Peyer's patch (tissue), 4 donors: ENCODE measurements at regions not wholly inside any gene's neighbourhood (a gene's known extent, or its start where the extent isn't known, plus 50 kb on each side); places are given as distances from the start of the nearest gene placed in this dataset.
"Not testable (repeated sequence)": the region's sequence is repeated elsewhere in the genome, so short reads cannot be mapped to it uniquely, and the experiment has no call there.

ENCODE experiments used
- DNase-seq, 3 donors: peaks; one replicate each; pipeline ENCODE4 v3.0.0-alpha.2; 2017 to 2019
- H3K27ac ChIP-seq, 4 donors: fragments of 200-600 bp; sonication (generic); one replicate each; pipeline ENCODE4 v1.5.1; 2016 to 2019
- H3K27me3 ChIP-seq, 2 donors: fragments of 200-600 bp; sonication (generic); one replicate each; pipeline ENCODE4 v1.5.1; 2019
- H3K36me3 ChIP-seq, 3 donors: fragments of 200-600 bp; sonication (generic); one replicate each; pipeline ENCODE4 v1.5.1; 2016 to 2019
- H3K4me1 ChIP-seq, 4 donors: fragments of 200-600 bp; sonication (generic); one replicate each; pipeline ENCODE4 v1.5.1; 2016 to 2019
- H3K4me3 ChIP-seq, 4 donors: fragments of 200-600 bp; sonication (generic); 1 replicate in 3 of 4; 2 replicates in 1 of 4; pipeline ENCODE4 v1.5.1; 2016 to 2019; ENCODE audit warnings: mild to moderate bottlenecking in 1 of 4
- H3K9me3 ChIP-seq, 4 donors: fragments of 200-600 bp; sonication (generic); one replicate each; pipeline ENCODE4 v1.5.1; 2016 to 2019; ENCODE audit warnings: mild to moderate bottlenecking in 1 of 4
- POLR2A ChIP-seq, 2 donors: fragments of 450-650 bp; IDR thresholded peaks; one replicate each; pipeline ENCODE4 v1.5.1; 2017; ENCODE audit warnings: antibody characterized with exemption in 2 of 2, mild to moderate bottlenecking in 2 of 2, moderate library complexity in 2 of 2
- TF ChIP-seq, protein P1 (sequence below), 6 experiments: fragments of 450-650 bp in 4 of 6; fragments of 200-600 bp in 2 of 6; sonication (generic) in 1 of 6; IDR thresholded peaks; one replicate each; pipeline ENCODE4 v1.5.1; 2017 to 2019; ENCODE audit warnings: antibody characterized with exemption in 6 of 6, mild to moderate bottlenecking in 3 of 6, moderate library complexity in 1 of 6

DNA sequence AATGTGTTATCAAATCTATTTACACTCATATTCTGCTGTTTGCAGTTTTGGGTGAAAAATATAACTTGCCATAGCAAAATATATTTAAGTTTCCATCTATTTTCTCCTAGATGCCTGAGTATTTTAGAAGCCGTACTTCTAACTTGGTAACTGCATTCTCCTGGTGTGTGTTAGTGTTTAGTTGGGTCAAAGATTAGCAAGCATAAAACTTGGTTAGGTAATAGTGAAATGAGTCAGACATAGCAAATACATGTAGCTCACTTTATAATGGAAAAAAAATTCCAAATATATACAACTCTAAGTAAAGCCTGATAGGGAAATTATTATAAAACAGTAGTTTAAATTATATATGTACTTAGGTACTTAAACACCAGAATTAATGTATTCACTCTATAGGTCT, 640.7 kb upstream of the ST8SIA4 start:
- no peak overlapping the region for H3K4me3 ChIP-seq
- H3K36me3 ChIP-seq: no peaks in the 10 kb centered on the region
- TF ChIP-seq, protein P1, sequence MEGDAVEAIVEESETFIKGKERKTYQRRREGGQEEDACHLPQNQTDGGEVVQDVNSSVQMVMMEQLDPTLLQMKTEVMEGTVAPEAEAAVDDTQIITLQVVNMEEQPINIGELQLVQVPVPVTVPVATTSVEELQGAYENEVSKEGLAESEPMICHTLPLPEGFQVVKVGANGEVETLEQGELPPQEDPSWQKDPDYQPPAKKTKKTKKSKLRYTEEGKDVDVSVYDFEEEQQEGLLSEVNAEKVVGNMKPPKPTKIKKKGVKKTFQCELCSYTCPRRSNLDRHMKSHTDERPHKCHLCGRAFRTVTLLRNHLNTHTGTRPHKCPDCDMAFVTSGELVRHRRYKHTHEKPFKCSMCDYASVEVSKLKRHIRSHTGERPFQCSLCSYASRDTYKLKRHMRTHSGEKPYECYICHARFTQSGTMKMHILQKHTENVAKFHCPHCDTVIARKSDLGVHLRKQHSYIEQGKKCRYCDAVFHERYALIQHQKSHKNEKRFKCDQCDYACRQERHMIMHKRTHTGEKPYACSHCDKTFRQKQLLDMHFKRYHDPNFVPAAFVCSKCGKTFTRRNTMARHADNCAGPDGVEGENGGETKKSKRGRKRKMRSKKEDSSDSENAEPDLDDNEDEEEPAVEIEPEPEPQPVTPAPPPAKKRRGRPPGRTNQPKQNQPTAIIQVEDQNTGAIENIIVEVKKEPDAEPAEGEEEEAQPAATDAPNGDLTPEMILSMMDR (IDR thresholded peaks at IDR 0.05): no peak
- no peak for TF ChIP-seq POLR2A (IDR thresholded peaks at IDR 0.05)
- no peaks in the 10 kb centered on the region for H3K4me1 ChIP-seq
- no peaks in the 10 kb centered on the region for H3K9me3 ChIP-seq
- H3K27me3 ChIP-seq: no peaks in the 10 kb centered on the region
- H3K27ac ChIP-seq: no peak overlapping the region
- no peak for DNase-seq

DNA sequence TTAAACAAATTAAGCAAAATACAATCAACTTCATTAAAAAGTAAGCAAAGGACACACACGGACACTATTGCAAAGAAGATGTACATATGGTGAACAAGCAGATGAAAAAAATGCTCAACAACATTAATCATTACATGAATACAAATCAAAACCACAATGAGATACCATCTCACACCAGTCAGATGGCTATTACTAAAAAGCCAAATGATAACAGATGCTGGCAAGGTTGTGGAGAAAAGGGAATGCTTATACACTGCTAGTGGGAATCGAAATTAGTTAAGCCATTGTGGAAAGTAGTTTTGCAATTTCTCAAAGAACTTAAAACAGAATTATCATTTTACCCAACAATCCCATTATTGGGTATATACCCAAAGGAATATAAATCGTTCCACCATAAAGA, 636.2 kb upstream of the ST8SIA4 start:
- Histone ChIP-seq H3K36me3 (no peaks in the 10 kb centered on the region), H3K27ac (no peak overlapping the region), H3K4me1 (no peaks in the 10 kb centered on the region), H3K9me3 (no peaks in the 10 kb centered on the region), H3K4me3 (no peak overlapping the region), H3K27me3 (no peaks in the 10 kb centered on the region)
- no peak for DNase-seq
- no peak for TF ChIP-seq POLR2A (IDR thresholded peaks at IDR 0.05)
- TF ChIP-seq, protein P1 (IDR thresholded peaks at IDR 0.05): no peak

DNA sequence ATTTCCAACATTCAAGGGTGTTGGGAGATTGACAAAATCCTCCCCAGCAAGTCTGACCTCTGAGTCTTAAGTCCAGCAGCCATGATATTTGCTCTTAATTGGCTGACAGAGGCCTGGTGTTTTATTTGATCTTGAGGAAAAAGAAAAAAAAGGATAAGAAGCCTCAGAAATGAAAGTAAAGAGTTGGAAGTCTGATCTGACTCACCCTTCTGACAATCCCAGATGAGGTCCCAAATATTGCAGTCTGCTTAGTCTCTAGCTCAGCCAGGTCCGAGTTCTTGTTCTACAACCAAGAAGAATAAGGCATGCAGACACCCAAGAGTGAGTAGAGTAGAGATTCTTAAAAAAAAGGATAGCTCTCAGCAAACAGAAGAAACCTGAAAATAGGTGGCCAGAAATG, 632.5 kb upstream of the ST8SIA4 start:
- Histone ChIP-seq H3K27me3 (no peaks in the 10 kb centered on the region), H3K4me1 (no peaks in the 10 kb centered on the region), H3K36me3 (no peaks in the 10 kb centered on the region), H3K4me3 (no peak overlapping the region), H3K27ac (no peak overlapping the region), H3K9me3 (no peaks in the 10 kb centered on the region)
- no peak for DNase-seq
- no peak for TF ChIP-seq POLR2A (IDR thresholded peaks at IDR 0.05)
- TF ChIP-seq, protein P1 (IDR thresholded peaks at IDR 0.05): no peak

DNA sequence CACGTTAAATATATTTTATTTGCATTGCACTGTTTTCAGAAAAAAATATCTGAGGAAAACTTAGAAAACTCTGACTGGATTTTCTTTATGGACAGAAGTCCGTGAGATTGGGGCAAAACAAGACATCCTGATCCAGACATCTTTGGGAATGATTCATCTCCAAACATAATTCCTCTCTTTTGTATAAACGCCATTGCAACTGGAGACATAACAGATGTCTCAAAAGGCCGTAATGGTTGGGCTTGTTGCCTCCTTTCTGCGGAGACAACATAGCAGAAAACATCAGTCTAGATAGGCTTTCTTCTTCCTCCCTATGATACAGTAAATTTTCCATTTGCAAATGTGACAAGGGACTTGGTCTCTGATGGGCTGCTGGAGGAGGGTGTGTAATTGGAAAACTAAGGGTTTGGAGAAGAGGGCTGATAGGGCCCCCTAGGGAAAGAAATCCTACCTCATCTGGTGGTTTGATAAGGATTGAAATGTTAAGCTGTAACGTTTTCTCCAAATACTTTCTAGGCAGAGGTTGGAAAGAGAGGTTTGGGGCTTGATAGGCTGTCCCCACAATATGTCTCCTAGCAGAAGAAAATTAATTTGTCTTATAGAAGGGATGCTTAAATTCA, 631.5 kb upstream of the ST8SIA4 start:
- H3K27ac ChIP-seq: no peak overlapping the region
- H3K4me1 ChIP-seq: no peaks in the 10 kb centered on the region
- no peak overlapping the region for H3K4me3 ChIP-seq
- H3K9me3 ChIP-seq: no peaks in the 10 kb centered on the region
- no peak for DNase-seq
- TF ChIP-seq POLR2A (IDR thresholded peaks at IDR 0.05): no peak
- TF ChIP-seq, protein P1 (IDR thresholded peaks at IDR 0.05): no peak
- no peaks in the 10 kb centered on the region for H3K27me3 ChIP-seq
- H3K36me3 ChIP-seq: no peaks in the 10 kb centered on the region

DNA sequence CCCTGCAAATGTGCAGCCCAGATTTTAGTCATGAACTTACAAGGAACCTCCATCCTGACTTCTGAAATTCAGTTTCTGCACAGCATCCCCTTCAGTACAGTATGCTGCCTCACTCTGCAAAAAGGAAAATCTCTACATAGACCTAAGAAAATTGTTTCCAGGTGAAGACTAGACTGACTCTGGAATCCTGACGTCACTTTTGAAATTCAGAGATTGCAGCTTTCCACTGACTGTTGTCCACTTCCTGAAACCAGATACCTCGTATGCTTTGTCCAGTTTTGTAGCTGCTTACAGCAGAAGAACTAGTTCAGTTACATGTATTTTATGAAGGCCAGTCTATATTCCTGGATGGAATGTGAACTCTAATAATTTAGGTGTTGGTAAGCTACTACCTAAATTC, 629.3 kb upstream of the ST8SIA4 start:
- Histone ChIP-seq H3K27ac (no peak overlapping the region), H3K9me3 (no peaks in the 10 kb centered on the region), H3K36me3 (no peaks in the 10 kb centered on the region), H3K4me3 (no peak overlapping the region), H3K27me3 (no peaks in the 10 kb centered on the region), H3K4me1 (no peaks in the 10 kb centered on the region)
- TF ChIP-seq POLR2A (IDR thresholded peaks at IDR 0.05): no peak
- TF ChIP-seq, protein P1 (IDR thresholded peaks at IDR 0.05): no peak
- no peak for DNase-seq

DNA sequence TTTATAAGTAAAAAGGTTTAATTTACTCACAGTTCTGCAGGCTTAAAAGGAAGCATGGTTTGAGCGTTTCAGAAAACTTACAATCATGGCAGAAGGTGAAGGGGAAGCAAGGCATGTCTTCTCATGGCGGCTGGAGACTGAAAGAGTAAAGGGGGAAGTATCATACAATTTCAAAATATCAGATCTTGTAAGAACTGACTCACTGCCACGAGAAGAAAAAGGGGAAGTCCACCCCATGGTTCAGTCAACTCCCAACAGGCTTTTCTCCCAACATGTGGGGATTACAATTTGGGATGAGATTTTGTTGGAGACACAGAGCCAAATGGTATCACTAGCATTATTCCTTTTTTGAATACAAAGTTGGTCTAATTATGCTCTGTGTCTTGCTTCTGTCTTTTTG, 627.9 kb upstream of the ST8SIA4 start:
- H3K4me3 ChIP-seq: no peak overlapping the region
- H3K4me1 ChIP-seq: no peaks in the 10 kb centered on the region
- H3K27ac ChIP-seq: no peak overlapping the region
- no peaks in the 10 kb centered on the region for H3K27me3 ChIP-seq
- no peaks in the 10 kb centered on the region for H3K36me3 ChIP-seq
- DNase-seq: no peak
- H3K9me3 ChIP-seq: no peaks in the 10 kb centered on the region
- TF ChIP-seq POLR2A (IDR thresholded peaks at IDR 0.05): no peak
- TF ChIP-seq, protein P1 (IDR thresholded peaks at IDR 0.05): no peak

DNA sequence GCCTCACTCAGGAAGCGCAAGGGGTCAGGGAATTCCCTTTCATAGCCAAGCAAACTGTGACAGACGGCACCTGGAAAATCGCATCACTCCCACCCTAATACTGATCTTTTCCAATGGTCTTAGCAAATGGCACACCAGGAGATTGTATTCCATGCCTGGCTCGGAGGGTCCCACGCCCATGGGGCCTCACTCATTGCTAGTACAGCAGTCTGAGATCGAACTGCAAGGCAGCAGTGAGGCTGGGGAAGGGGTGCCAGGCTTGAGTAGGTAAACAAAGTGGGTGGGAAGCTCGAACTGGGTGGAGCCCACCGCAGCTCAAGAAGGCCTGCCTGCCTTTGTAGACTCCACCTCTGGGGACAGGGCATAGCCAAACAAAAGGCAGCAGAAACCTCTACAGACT, 626.0 kb upstream of the ST8SIA4 start:
- H3K4me3 ChIP-seq, DNase-seq, H3K9me3 ChIP-seq, H3K36me3 ChIP-seq, H3K27me3 ChIP-seq, H3K4me1 ChIP-seq, H3K27ac ChIP-seq: not testable (repeated sequence)
